WTC11 (cell line): ENCODE measurements at regions not wholly inside any gene's neighbourhood (a gene's known extent, or its start where the extent isn't known, plus 50 kb on each side); places are given as distances from the start of the nearest gene placed in this dataset.

Source experiments
- ATAC-seq: fragments of 200-7000 bp; cut with Tn5 transposase; 2 replicates; pipeline ENCODE4 v1.10.0; 2021; ENCODE audit warnings: mild to moderate bottlenecking, moderate library complexity
- CTCF ChIA-PET: fragments of 300-600 bp; sonication (Branson Sonifier 250); formaldehyde crosslinking; loops from one replicate; lab custom pipeline; 2021; ENCODE audit warnings: antibody characterized with exemption; lab: Charles Lee
- POLR2A ChIA-PET: fragments of 350-600 bp; sonication (Branson Sonifier 250); formaldehyde crosslinking; loops from one replicate; lab custom pipeline; 2021; ENCODE audit warnings: antibody characterized with exemption; lab: Charles Lee
- DNase-seq: peaks from one replicate; pipeline ENCODE4 v3.0.0; 2021; ENCODE audit warnings: low spot score
- H3K27ac Mint-ChIP-seq: 2 replicates; pipeline ENCODE4 v1.8.0; 2021; ENCODE audit warnings: mixed read lengths
- H3K27me3 Mint-ChIP-seq: 2 replicates; pipeline ENCODE4 v1.8.0; 2021; ENCODE audit warnings: low read depth, mild to moderate bottlenecking, moderate library complexity, mixed read lengths
- H3K36me3 Mint-ChIP-seq: 2 replicates; pipeline ENCODE4 v1.8.0; 2021; ENCODE audit warnings: mixed read lengths
- H3K4me1 Mint-ChIP-seq: 2 replicates; pipeline ENCODE4 v1.8.0; 2022; ENCODE audit warnings: mixed read lengths
- H3K4me3 Mint-ChIP-seq: 2 replicates; pipeline ENCODE4 v1.8.0; 2021; ENCODE audit warnings: mild to moderate bottlenecking, moderate library complexity, mixed read lengths
- H3K9me3 Mint-ChIP-seq: 2 replicates; pipeline ENCODE4 v1.8.0; 2021; ENCODE audit warnings: mixed read lengths
- AR ChIP-seq: fragments of 250-450 bp; sonication (Bioruptor Pico); IDR thresholded peaks from 2 replicates; pipeline ENCODE4 v1.9.0; 2021; ENCODE audit warnings: mild to moderate bottlenecking
- ATF1 ChIP-seq: sonication (generic); formaldehyde crosslinking; IDR thresholded peaks from 2 replicates; pipeline ENCODE4 v1.8.1; 2023; ENCODE audit warnings: mild to moderate bottlenecking, moderate library complexity, missing genetic modification reagents
- E2F4 ChIP-seq: sonication (generic); formaldehyde crosslinking; IDR thresholded peaks from 2 replicates; pipeline ENCODE4 v1.8.1; 2022; ENCODE audit warnings: low read depth, mild to moderate bottlenecking, moderate library complexity, missing genetic modification reagents, borderline replicate concordance
- ERG ChIP-seq: fragments of 250-450 bp; sonication (Bioruptor Pico); IDR thresholded peaks from 2 replicates; pipeline ENCODE4 v1.8.0; 2021; ENCODE audit warnings: mild to moderate bottlenecking
- FOXJ3 ChIP-seq: sonication (generic); formaldehyde crosslinking; IDR thresholded peaks from 2 replicates; pipeline ENCODE4 v1.9.0; 2021; ENCODE audit warnings: missing genetic modification reagents, mild to moderate bottlenecking, borderline replicate concordance
- FOXP4 ChIP-seq: sonication (generic); formaldehyde crosslinking; IDR thresholded peaks from 2 replicates; pipeline ENCODE4 v1.8.0; 2022; ENCODE audit warnings: mild to moderate bottlenecking, missing genetic modification reagents
- NR2C2 ChIP-seq: sonication (generic); formaldehyde crosslinking; IDR thresholded peaks from 2 replicates; pipeline ENCODE4 v1.8.0; 2022; ENCODE audit warnings: mild to moderate bottlenecking, missing genetic modification reagents
- RELA ChIP-seq: sonication (generic); formaldehyde crosslinking; IDR thresholded peaks from 2 replicates; pipeline ENCODE4 v1.8.1; 2022; ENCODE audit warnings: missing genetic modification reagents, mild to moderate bottlenecking, borderline replicate concordance
- TEAD1 ChIP-seq: sonication (generic); formaldehyde crosslinking; IDR thresholded peaks from 2 replicates; pipeline ENCODE4 v1.8.0; 2022; ENCODE audit warnings: mild to moderate bottlenecking, missing genetic modification reagents
- ZNF232 ChIP-seq: sonication (generic); formaldehyde crosslinking; IDR thresholded peaks from 2 replicates; pipeline ENCODE4 v1.8.0; 2022; ENCODE audit warnings: mild to moderate bottlenecking, missing genetic modification reagents
- ZNF263 ChIP-seq: sonication (generic); formaldehyde crosslinking; IDR thresholded peaks from 2 replicates; pipeline ENCODE4 v1.8.1; 2022; ENCODE audit warnings: low read depth, mild to moderate bottlenecking, moderate library complexity, missing genetic modification reagents
- ZNF396 ChIP-seq: fragments of 250-450 bp; sonication (Bioruptor Pico); IDR thresholded peaks from 2 replicates; pipeline ENCODE4 v1.8.0; 2021; ENCODE audit warnings: mild to moderate bottlenecking, moderate library complexity, borderline replicate concordance
- ZNF416 ChIP-seq: fragments of 250-450 bp; sonication (Bioruptor Pico); IDR thresholded peaks from 2 replicates; pipeline ENCODE4 v1.9.0; 2021; ENCODE audit warnings: mild to moderate bottlenecking, inconsistent platforms
- TF ChIP-seq, protein P1 (sequence below): fragments of 250-450 bp; sonication (Bioruptor Pico); conservative IDR thresholded peaks from 2 replicates; pipeline ENCODE4 v1.9.0; 2021; ENCODE audit warnings: mild to moderate bottlenecking
- TF ChIP-seq, protein P2 (sequence below): sonication (generic); formaldehyde crosslinking; IDR thresholded peaks from 2 replicates; pipeline ENCODE4 v1.8.1; 2023; ENCODE audit warnings: mild to moderate bottlenecking, missing genetic modification reagents, borderline replicate concordance
- TF ChIP-seq, protein P3 (sequence below): sonication (generic); formaldehyde crosslinking; IDR thresholded peaks from 2 replicates; pipeline ENCODE4 v1.8.1; 2023; ENCODE audit warnings: mild to moderate bottlenecking, missing genetic modification reagents

DNA sequence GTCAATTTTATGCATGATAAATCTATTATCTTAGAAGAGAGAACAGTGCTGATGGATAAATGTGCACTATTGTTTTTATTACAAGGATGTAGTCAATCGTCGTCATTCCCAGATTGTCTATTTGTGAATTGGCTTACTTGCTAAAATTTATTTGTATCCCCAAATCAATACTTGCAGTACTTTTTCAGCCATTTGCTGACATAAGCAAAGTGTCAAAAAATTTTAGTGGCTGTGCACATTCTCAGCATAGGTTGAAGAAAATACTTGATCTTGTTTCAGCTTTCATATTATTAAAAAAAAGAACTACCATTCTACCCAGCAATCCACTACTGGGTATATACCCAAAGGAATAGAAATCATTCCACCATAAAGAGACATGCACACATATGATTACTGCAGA is 477.9 kb upstream of the CA10 start:
- ATAC-seq (no peak), DNase-seq (no peak)
- TF ChIP-seq FOXJ3 (no peak), ZNF232 (CRISPR knock-in tag) (no peak), RELA (CRISPR knock-in tag) (no peak), ZNF416 (no peak), E2F4 (no peak), FOXP4 (CRISPR knock-in tag) (no peak), TEAD1 (CRISPR knock-in tag) (no peak), ERG (no peak), ZNF396 (CRISPR knock-in tag) (no peak), NR2C2 (no peak), ATF1 (CRISPR knock-in tag) (no peak), ZNF263 (no peak), AR (no peak)
- TF ChIP-seq, protein P1, sequence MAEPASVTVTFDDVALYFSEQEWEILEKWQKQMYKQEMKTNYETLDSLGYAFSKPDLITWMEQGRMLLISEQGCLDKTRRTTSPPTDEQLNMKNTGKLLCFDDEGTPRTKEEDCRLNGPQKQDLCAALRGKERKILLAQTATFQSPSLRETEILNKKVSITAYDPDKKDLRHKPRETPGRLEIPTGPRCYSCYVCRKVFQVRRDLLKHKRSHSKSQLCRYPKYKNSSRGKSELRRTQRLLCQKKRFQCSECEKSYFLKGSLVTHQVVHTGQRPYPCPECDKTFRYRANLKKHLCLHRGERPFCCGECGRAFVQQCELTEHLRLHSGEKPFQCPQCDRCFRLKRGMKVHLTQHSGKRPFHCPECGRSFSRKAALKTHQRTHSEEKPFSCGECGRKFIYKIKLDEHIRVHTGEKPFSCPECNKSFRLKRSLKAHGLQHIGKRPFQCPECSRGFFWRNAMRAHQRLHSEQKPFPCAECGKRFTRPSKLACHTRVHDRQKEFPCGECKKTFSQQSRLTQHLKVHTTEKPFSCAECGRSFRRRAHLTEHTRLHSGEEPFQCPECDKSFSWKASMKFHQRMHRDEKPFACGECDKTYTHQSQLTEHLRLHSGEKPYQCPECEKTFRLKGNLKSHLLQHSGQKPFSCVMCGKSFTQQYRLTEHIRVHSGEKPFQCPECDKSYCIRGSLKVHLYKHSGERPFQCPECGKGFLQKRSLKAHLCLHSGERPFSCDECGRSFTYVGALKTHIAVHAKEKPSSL (CRISPR knock-in tag): no peak
- TF ChIP-seq, protein P2, sequence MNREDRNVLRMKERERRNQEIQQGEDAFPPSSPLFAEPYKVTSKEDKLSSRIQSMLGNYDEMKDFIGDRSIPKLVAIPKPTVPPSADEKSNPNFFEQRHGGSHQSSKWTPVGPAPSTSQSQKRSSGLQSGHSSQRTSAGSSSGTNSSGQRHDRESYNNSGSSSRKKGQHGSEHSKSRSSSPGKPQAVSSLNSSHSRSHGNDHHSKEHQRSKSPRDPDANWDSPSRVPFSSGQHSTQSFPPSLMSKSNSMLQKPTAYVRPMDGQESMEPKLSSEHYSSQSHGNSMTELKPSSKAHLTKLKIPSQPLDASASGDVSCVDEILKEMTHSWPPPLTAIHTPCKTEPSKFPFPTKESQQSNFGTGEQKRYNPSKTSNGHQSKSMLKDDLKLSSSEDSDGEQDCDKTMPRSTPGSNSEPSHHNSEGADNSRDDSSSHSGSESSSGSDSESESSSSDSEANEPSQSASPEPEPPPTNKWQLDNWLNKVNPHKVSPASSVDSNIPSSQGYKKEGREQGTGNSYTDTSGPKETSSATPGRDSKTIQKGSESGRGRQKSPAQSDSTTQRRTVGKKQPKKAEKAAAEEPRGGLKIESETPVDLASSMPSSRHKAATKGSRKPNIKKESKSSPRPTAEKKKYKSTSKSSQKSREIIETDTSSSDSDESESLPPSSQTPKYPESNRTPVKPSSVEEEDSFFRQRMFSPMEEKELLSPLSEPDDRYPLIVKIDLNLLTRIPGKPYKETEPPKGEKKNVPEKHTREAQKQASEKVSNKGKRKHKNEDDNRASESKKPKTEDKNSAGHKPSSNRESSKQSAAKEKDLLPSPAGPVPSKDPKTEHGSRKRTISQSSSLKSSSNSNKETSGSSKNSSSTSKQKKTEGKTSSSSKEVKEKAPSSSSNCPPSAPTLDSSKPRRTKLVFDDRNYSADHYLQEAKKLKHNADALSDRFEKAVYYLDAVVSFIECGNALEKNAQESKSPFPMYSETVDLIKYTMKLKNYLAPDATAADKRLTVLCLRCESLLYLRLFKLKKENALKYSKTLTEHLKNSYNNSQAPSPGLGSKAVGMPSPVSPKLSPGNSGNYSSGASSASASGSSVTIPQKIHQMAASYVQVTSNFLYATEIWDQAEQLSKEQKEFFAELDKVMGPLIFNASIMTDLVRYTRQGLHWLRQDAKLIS: no peak
- TF ChIP-seq, protein P3, sequence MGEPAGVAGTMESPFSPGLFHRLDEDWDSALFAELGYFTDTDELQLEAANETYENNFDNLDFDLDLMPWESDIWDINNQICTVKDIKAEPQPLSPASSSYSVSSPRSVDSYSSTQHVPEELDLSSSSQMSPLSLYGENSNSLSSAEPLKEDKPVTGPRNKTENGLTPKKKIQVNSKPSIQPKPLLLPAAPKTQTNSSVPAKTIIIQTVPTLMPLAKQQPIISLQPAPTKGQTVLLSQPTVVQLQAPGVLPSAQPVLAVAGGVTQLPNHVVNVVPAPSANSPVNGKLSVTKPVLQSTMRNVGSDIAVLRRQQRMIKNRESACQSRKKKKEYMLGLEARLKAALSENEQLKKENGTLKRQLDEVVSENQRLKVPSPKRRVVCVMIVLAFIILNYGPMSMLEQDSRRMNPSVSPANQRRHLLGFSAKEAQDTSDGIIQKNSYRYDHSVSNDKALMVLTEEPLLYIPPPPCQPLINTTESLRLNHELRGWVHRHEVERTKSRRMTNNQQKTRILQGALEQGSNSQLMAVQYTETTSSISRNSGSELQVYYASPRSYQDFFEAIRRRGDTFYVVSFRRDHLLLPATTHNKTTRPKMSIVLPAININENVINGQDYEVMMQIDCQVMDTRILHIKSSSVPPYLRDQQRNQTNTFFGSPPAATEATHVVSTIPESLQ (CRISPR knock-in tag): no peak
- Mint-ChIP-seq H3K36me3 (peaks cover 42% of the 10 kb centered on the region), H3K4me1 (no peaks in the 10 kb centered on the region), H3K9me3 (peaks cover 72% of the 10 kb centered on the region), H3K27ac (no peak overlapping the region), H3K4me3 (no peak overlapping the region), H3K27me3 (no peaks in the 10 kb centered on the region; the same call in 1 of the 2 replicates)
- POLR2A ChIA-PET: no interaction called here
- CTCF ChIA-PET: no interaction called here
